HepG2 (cell line): ENCODE measurements at regions not wholly inside any gene's neighbourhood (a gene's known extent, or its start where the extent isn't known, plus 50 kb on each side); places are given as distances from the start of the nearest gene placed in this dataset.

Source experiments
- ATAC-seq: fragments of 200-7000 bp; cut with Tn5 transposase; 3 replicates; pipeline ENCODE4 v1.9.1; 2020; ENCODE audit warnings: mild to moderate bottlenecking, moderate library complexity
- BruUV-seq: library from RNA; stranded (reverse); fragments of 400-500 nt; replicated peaks from 2 replicates; lab custom pipeline; 2021; lab: Mats Ljungman, UMichigan
- CTCF ChIA-PET: fragments of 300-600 bp; formaldehyde crosslinking; extraction: SDS; loops from one replicate; lab custom pipeline; 2021; ENCODE audit warnings: low total read pairs, inconsistent platforms, low intra/inter-chr PET ratio; lab: Yijun Ruan, JAX
- POLR2A ChIA-PET: fragments of 350-600 bp; sonication (Branson Sonifier 250); formaldehyde crosslinking; loops from one replicate; lab custom pipeline; 2020; ENCODE audit warnings: antibody characterized with exemption, inconsistent platforms; lab: Yijun Ruan, JAX
- DNase-seq: peaks from one replicate; pipeline ENCODE4 v3.0.0-alpha.2; 2015; ENCODE audit warnings: low spot score
- FAIRE-seq: peaks from 3 replicates; lab custom pipeline; 2011; peaks lifted over from hg19 to GRCh38; lab: Jason Lieb, UNC
- H2AFZ ChIP-seq: one replicate; pipeline ENCODE4 v1.6.1; 2011; ENCODE audit warnings: low read length, inconsistent platforms
- H3K27ac ChIP-seq: fragments of 300-600 bp; 3 replicates; pipeline ENCODE4 v1.8.0; 2011; ENCODE audit warnings: mixed run types, mild to moderate bottlenecking, mixed read lengths, low read length, inconsistent platforms; ENCODE audit not compliant: insufficient read depth; ENCODE audit errors: extremely low read length
- H3K27me3 ChIP-seq, 2 experiments: fragments of 200-600 bp in 1 of 2; 2 replicates in 1 of 2; 3 replicates in 1 of 2; pipeline versions ENCODE4 v1.6.0 to v1.8.0; 2011; ENCODE audit warnings: low read length in 2 of 2, mild to moderate bottlenecking in 2 of 2, moderate library complexity in 2 of 2, inconsistent platforms in 1 of 2; ENCODE audit not compliant: insufficient read depth in 2 of 2, control insufficient read depth in 1 of 2
- H3K36me3 ChIP-seq, 2 experiments: fragments of 200-600 bp in 1 of 2; replicated peaks in 1 of 2; 2 replicates in 1 of 2; 3 replicates in 1 of 2; pipeline versions ENCODE4 v1.5.1 to v1.8.0; 2011; ENCODE audit warnings: low read length in 2 of 2, inconsistent platforms in 1 of 2; ENCODE audit not compliant: insufficient read depth in 2 of 2, control insufficient read depth in 1 of 2
- H3K4me1 ChIP-seq: 2 replicates; pipeline ENCODE4 v1.5.1; 2012; ENCODE audit warnings: low read length, inconsistent platforms; ENCODE audit not compliant: insufficient read depth
- H3K4me2 ChIP-seq: 2 replicates; pipeline ENCODE4 v1.6.0; 2011; ENCODE audit warnings: low read depth, low read length, inconsistent platforms
- H3K4me3 ChIP-seq, 3 experiments: fragments of 200-600 bp in 1 of 3; sonication (generic), shearing (Covaris generic) in 1 of 3; replicated peaks in 1 of 3; 2 replicates each; pipeline ENCODE4 v1.5.1; 2011 to 2016; ENCODE audit warnings: low read length in 3 of 3, inconsistent platforms in 2 of 3, low read depth in 2 of 3, mild to moderate bottlenecking in 2 of 3, control low read depth in 1 of 3, mixed read lengths in 1 of 3; ENCODE audit not compliant: insufficient read depth in 1 of 3
- H3K79me2 ChIP-seq: one replicate; pipeline ENCODE4 v1.6.1; 2011; ENCODE audit warnings: low read length, inconsistent platforms; ENCODE audit not compliant: insufficient read depth
- H3K9ac ChIP-seq: 2 replicates; pipeline ENCODE4 v1.6.0; 2011; ENCODE audit warnings: mild to moderate bottlenecking, low read depth, low read length, inconsistent platforms; ENCODE audit not compliant: insufficient read depth
- H3K9me3 ChIP-seq: 2 replicates; pipeline ENCODE4 v1.5.1; 2012; ENCODE audit warnings: mild to moderate bottlenecking, low read length
- H4K20me1 ChIP-seq: 2 replicates; pipeline ENCODE4 v1.6.0; 2011; ENCODE audit warnings: inconsistent platforms, mild to moderate bottlenecking, low read length, moderate library complexity; ENCODE audit not compliant: insufficient read depth
- CEBPB ChIP-seq: IDR thresholded peaks from 2 replicates; pipeline ENCODE4 v1.6.1; 2011; ENCODE audit warnings: low read depth, low read length, improper control_type of control experiment, borderline replicate concordance
- DR1 ChIP-seq: sonication (generic); formaldehyde crosslinking; IDR thresholded peaks from 2 replicates; pipeline ENCODE4 v1.8.0; 2021; ENCODE audit warnings: mild to moderate bottlenecking, missing genetic modification reagents, inconsistent platforms
- ELF1 ChIP-seq: sonication (generic); formaldehyde crosslinking; IDR thresholded peaks from 2 replicates; pipeline ENCODE4 v1.4.0; 2020; ENCODE audit warnings: missing genetic modification reagents
- HIVEP1 ChIP-seq: sonication (generic); formaldehyde crosslinking; IDR thresholded peaks from 2 replicates; pipeline ENCODE4 v1.4.0; 2020; ENCODE audit warnings: mild to moderate bottlenecking, missing genetic modification reagents
- KAT2B ChIP-seq: fragments of 150-350 bp; IDR thresholded peaks from 2 replicates; pipeline ENCODE4 v1.6.1; 2014; ENCODE audit warnings: low read depth, low read length, borderline replicate concordance
- NFE2 ChIP-seq: sonication (generic); formaldehyde crosslinking; IDR thresholded peaks from 2 replicates; pipeline ENCODE4 v1.4.0; 2020; ENCODE audit warnings: missing genetic modification reagents
- POGZ ChIP-seq: sonication (generic); formaldehyde crosslinking; IDR thresholded peaks from 2 replicates; pipeline ENCODE4 v1.4.0; 2020; ENCODE audit warnings: mild to moderate bottlenecking, missing genetic modification reagents
- RBFOX2 ChIP-seq: fragments of 200-400 bp; formaldehyde crosslinking; IDR thresholded peaks from 2 replicates; pipeline ENCODE4 v1.6.1; 2017; ENCODE audit warnings: low read depth, mild to moderate bottlenecking, low read length
- RFX3 ChIP-seq: IDR thresholded peaks from 2 replicates; pipeline ENCODE4 v1.6.1; 2016; ENCODE audit warnings: missing biosample characterization, missing genetic modification reagents
- SSRP1 ChIP-seq: IDR thresholded peaks from 2 replicates; pipeline ENCODE4 v1.6.1; 2016; ENCODE audit warnings: control low read depth
- ZNF251 ChIP-seq: sonication (generic); formaldehyde crosslinking; IDR thresholded peaks from 2 replicates; pipeline ENCODE4 v1.9.0; 2021; ENCODE audit warnings: mild to moderate bottlenecking, missing genetic modification reagents
- ZNF33A ChIP-seq: sonication (generic); formaldehyde crosslinking; IDR thresholded peaks from 2 replicates; pipeline ENCODE4 v1.5.1; 2020; ENCODE audit warnings: missing genetic modification reagents, mild to moderate bottlenecking, moderate library complexity, borderline replicate concordance
- ZNF737 ChIP-seq: sonication (generic); formaldehyde crosslinking; IDR thresholded peaks from 2 replicates; pipeline ENCODE4 v1.5.0; 2020; ENCODE audit warnings: missing genetic modification reagents, mild to moderate bottlenecking, borderline replicate concordance
- ZNF788 ChIP-seq: sonication (generic); formaldehyde crosslinking; IDR thresholded peaks from 2 replicates; pipeline ENCODE4 v1.5.0; 2020; ENCODE audit warnings: mild to moderate bottlenecking, missing genetic modification reagents, borderline replicate concordance
- ZNF841 ChIP-seq: sonication (generic); formaldehyde crosslinking; IDR thresholded peaks from 2 replicates; pipeline ENCODE4 v1.8.1; 2023; ENCODE audit warnings: missing genetic modification reagents, borderline replicate concordance
- WGBS: methylation state at CpG from one replicate; pipeline ENCODE4 v1.1.6; 2017; ENCODE audit warnings: low lambda C conversion rate; 5-methylcytosine and 5-hydroxymethylcytosine counted together
- in situ Hi-C: cut with HindIII; loops from 2 replicates; pipeline ENCODE4 v1.10.0; 2017; ENCODE audit warnings: low pct_unique_long_range_greater_than_20kb; ENCODE audit not compliant: extremely low pct_ligation_motif_present
- intact Hi-C: fragments of 100-400 bp; cut with micrococcal nuclease; formaldehyde crosslinking; loops from one replicate; pipeline ENCODE4 v1.10.0; 2022; ENCODE audit not compliant: unreplicated experiment
- TF ChIP-seq, protein P1 (sequence below): sonication (generic); formaldehyde crosslinking; conservative IDR thresholded peaks from 2 replicates; pipeline ENCODE4 v1.4.0; 2020; ENCODE audit warnings: missing genetic modification reagents
- TF ChIP-seq, protein P2 (sequence below): sonication (generic); formaldehyde crosslinking; IDR thresholded peaks from 2 replicates; pipeline ENCODE4 v1.5.0; 2020; ENCODE audit warnings: missing genetic modification reagents, mild to moderate bottlenecking, borderline replicate concordance

- no TSS peak for BruUV-seq
- no peaks in the 10 kb centered on the region for H4K20me1 ChIP-seq
- TF ChIP-seq CEBPB: peak; percentile 49; the same call in 1 of the 2 replicates
- TF ChIP-seq DR1 (CRISPR knock-in tag): no peak
- TF ChIP-seq, all 625 proteins: peak for 1
- DNase-seq (no peak), ATAC-seq (no peak), FAIRE-seq (no peak)
- H3K9me3 ChIP-seq: no peaks in the 10 kb centered on the region
- ChIA-PET POLR2A (no interaction called here), CTCF (no interaction called here)
- WGBS: 87% methylated on average over 38 of the region's 38 CpGs
- no peaks in the 10 kb centered on the region for H3K4me1 ChIP-seq
- peaks cover 0 to 5% of the 10 kb centered on the region in 2 experiments; a peak in 2 of 5 replicates for H3K27me3 ChIP-seq
- no peak overlapping the region for H3K9ac ChIP-seq
- no peak overlapping the region for H2AFZ ChIP-seq
- no peak overlapping the region for H3K4me3 ChIP-seq
- intact Hi-C loops: no loop called here
- no peak overlapping the region for H3K27ac ChIP-seq
- H3K4me2 ChIP-seq: no peak overlapping the region
- H3K36me3 ChIP-seq: no peaks in the 10 kb centered on the region
- no peaks in the 10 kb centered on the region for H3K79me2 ChIP-seq
- in situ Hi-C loops: no loop called here
Measured at GRCh38 chr6:26241033-26241895, 123.7 kb upstream of the BTN3A2 start.

DNA sequence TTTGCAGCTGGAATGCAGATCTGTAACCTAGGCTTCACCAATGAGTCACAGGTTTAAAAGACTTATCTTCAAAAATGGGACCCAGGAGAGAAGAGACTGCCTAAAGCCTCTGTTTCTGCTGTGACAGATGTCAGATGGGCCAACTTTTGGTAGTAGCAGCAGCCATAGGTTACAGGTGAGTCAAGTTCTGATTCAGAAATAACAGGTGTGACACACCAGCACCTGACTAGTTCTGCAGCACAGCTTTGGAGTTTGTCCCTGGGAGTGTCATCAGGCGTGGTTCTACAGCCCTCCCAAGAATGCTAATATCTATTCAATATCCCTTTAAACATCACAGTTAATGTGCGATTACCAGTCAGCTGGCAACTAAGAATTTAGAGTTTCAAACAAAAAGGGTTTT lies 121.9 kb upstream of the BTN3A2 start:
- Histone ChIP-seq H4K20me1 (no peaks in the 10 kb centered on the region), H3K9ac (no peak overlapping the region), H3K4me2 (no peak overlapping the region), H3K9me3 (no peaks in the 10 kb centered on the region), H2AFZ (no peak overlapping the region), H3K4me3 (no peak overlapping the region), H3K36me3 (no peaks in the 10 kb centered on the region), H3K4me1 (no peaks in the 10 kb centered on the region), H3K27ac (no peak overlapping the region), H3K79me2 (no peaks in the 10 kb centered on the region), H3K27me3 (peaks cover 0 to 8% of the 10 kb centered on the region in 2 experiments; a peak in 2 of 5 replicates)
- CTCF ChIA-PET: no interaction called here
- intact Hi-C loops (no loop called here), in situ Hi-C loops (no loop called here)
- no peak for FAIRE-seq
- BruUV-seq: no TSS peak
- POLR2A ChIA-PET: no interaction called here
- WGBS: 37% methylated on average over 2 of the region's 2 CpGs
- ATAC-seq: no peak
- no peak for DNase-seq
- TF ChIP-seq POGZ (CRISPR knock-in tag) (no peak), ZNF33A (no peak), HIVEP1 (no peak), RBFOX2 (no peak), ZNF841 (no peak), ELF1 (CRISPR knock-in tag) (no peak), KAT2B (no peak), ZNF788 (CRISPR knock-in tag) (no peak), SSRP1 (CRISPR knock-in tag) (no peak), ZNF737 (no peak), RFX3 (CRISPR knock-in tag) (no peak), NFE2 (CRISPR knock-in tag) (no peak), ZNF251 (CRISPR knock-in tag) (no peak)
- TF ChIP-seq, protein P1, sequence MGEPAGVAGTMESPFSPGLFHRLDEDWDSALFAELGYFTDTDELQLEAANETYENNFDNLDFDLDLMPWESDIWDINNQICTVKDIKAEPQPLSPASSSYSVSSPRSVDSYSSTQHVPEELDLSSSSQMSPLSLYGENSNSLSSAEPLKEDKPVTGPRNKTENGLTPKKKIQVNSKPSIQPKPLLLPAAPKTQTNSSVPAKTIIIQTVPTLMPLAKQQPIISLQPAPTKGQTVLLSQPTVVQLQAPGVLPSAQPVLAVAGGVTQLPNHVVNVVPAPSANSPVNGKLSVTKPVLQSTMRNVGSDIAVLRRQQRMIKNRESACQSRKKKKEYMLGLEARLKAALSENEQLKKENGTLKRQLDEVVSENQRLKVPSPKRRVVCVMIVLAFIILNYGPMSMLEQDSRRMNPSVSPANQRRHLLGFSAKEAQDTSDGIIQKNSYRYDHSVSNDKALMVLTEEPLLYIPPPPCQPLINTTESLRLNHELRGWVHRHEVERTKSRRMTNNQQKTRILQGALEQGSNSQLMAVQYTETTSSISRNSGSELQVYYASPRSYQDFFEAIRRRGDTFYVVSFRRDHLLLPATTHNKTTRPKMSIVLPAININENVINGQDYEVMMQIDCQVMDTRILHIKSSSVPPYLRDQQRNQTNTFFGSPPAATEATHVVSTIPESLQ (CRISPR knock-in tag): no peak
- TF ChIP-seq, protein P2, sequence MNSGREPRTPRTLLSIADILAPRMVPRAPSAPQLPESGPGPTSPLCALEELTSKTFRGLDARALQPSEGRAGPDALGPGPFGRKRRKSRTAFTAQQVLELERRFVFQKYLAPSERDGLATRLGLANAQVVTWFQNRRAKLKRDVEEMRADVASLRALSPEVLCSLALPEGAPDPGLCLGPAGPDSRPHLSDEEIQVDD: no peak
